Esophagus muscularis mucosa (tissue), 4 donors: ENCODE measurements at regions not wholly inside any gene's neighbourhood (a gene's known extent, or its start where the extent isn't known, plus 50 kb on each side); places are given as distances from the start of the nearest gene placed in this dataset.

Experiments used
- DNase-seq: peaks from one replicate; pipeline ENCODE4 v3.0.0-alpha.2; 2017; ENCODE audit errors: extremely low spot score
- H3K27ac ChIP-seq, 4 donors: fragments of 200-600 bp; sonication (generic); replicated peaks in 1 of 4; 1 replicate in 3 of 4; 2 replicates in 1 of 4; pipeline ENCODE4 v1.5.1; 2016 to 2019; ENCODE audit warnings: mild to moderate bottlenecking in 1 of 4
- H3K27me3 ChIP-seq, 4 donors: fragments of 200-600 bp; sonication (generic); one replicate each; pipeline versions ENCODE4 v1.5.1 to v1.6.0; 2016 to 2019
- H3K36me3 ChIP-seq, 4 donors: fragments of 200-600 bp; sonication (generic); one replicate each; pipeline ENCODE4 v1.5.1; 2016 to 2019
- H3K4me1 ChIP-seq, 4 donors: fragments of 200-600 bp; sonication (generic); one replicate each; pipeline ENCODE4 v1.5.1; 2016 to 2019
- H3K4me3 ChIP-seq, 4 donors: fragments of 200-600 bp; sonication (generic); 1 replicate in 2 of 4; 2 replicates in 2 of 4; pipeline ENCODE4 v1.5.1; 2016 to 2019; ENCODE audit warnings: mild to moderate bottlenecking in 4 of 4, moderate library complexity in 1 of 4
- H3K9me3 ChIP-seq, 4 donors: fragments of 200-600 bp; sonication (generic); 1 replicate in 3 of 4; 2 replicates in 1 of 4; pipeline ENCODE4 v1.5.1; 2016 to 2019
- CTCF ChIP-seq, 3 experiments: fragments of 200-600 bp in 2 of 3; fragments of 450-650 bp in 1 of 3; sonication (generic) in 2 of 3; IDR thresholded peaks; one replicate each; pipeline ENCODE4 v1.5.1; 2017 to 2019; ENCODE audit warnings: antibody characterized with exemption in 3 of 3, mild to moderate bottlenecking in 2 of 3, moderate library complexity in 1 of 3
- EP300 ChIP-seq: sonication (generic); formaldehyde crosslinking; IDR thresholded peaks from one replicate; pipeline ENCODE4 v1.6.1; 2017; ENCODE audit warnings: antibody characterized with exemption
- POLR2A ChIP-seq: fragments of 450-650 bp; IDR thresholded peaks from one replicate; pipeline ENCODE4 v1.6.1; 2017; ENCODE audit warnings: antibody characterized with exemption, moderate library complexity, mild to moderate bottlenecking, low read depth
- POLR2AphosphoS5 ChIP-seq, 2 donors: sonication (generic); formaldehyde crosslinking; IDR thresholded peaks; one replicate each; pipeline ENCODE4 v1.6.1; 2017; ENCODE audit warnings: antibody characterized with exemption in 2 of 2
- WGBS: methylation state at CpG from one replicate; pipeline ENCODE4 v1.1.5; 2018; 5-methylcytosine and 5-hydroxymethylcytosine counted together
- intact Hi-C: fragments of 100-400 bp; cut with DNase I; formaldehyde crosslinking; loops from one replicate; pipeline ENCODE4 v1.15.1; 2023

- intact Hi-C loops: loop anchor here (2.0 to 10.0 kb wide), 2 partner anchors 165 to 293 kb away; partner anchors contain the start of gene IL6
- no peaks in the 10 kb centered on the region for H3K9me3 ChIP-seq
- WGBS: 68% methylated on average over 5 of the region's 5 CpGs
Observed at GRCh38 chr7:22561895-22562593, 62.1 kb upstream of the STEAP1B start.

GRCh38 chr7:22561321-22561811 lies 61.4 kb upstream of the STEAP1B start:
- peaks cover 56 to 67% (median 64%) of the 10 kb centered on the region in 4 donors for H3K4me1 ChIP-seq
- peak; percentile 93 for DNase-seq
- peak overlapping the region; percentile 66 to 82 (median 76) for H3K27ac ChIP-seq
- no peaks in the 10 kb centered on the region for H3K27me3 ChIP-seq
- WGBS: 18% methylated on average over 13 of the region's 13 CpGs
- no peaks in the 10 kb centered on the region for H3K36me3 ChIP-seq
- no peaks in the 10 kb centered on the region for H3K9me3 ChIP-seq
- H3K4me3 ChIP-seq: peak overlapping the region in 1 of 4 donors; percentile 6
- TF ChIP-seq POLR2A (no peak), CTCF (IDR thresholded peaks at IDR 0.05) (peak in 1 of 3 experiments; percentile 29), EP300 (no peak), POLR2AphosphoS5 (IDR thresholded peaks at IDR 0.05) (peak; percentile 80 to 88)
- intact Hi-C loops: loop anchor here (2.0 to 10.0 kb wide), 2 partner anchors 165 to 293 kb away; partner anchors contain the start of gene IL6

More at GRCh38 chr7:22561895-22562593, 62.1 kb upstream of the STEAP1B start:
- H3K4me1 ChIP-seq: peaks cover 56 to 68% (median 64%) of the 10 kb centered on the region in 4 donors
- H3K27me3 ChIP-seq: no peaks in the 10 kb centered on the region
- H3K27ac ChIP-seq: peak overlapping the region; percentile 66 to 82 (median 76)
- H3K36me3 ChIP-seq: no peaks in the 10 kb centered on the region
- peak; percentile 84 for DNase-seq
- peak overlapping the region in 1 of 4 donors; percentile 6 for H3K4me3 ChIP-seq
- no peak for TF ChIP-seq POLR2AphosphoS5 (IDR thresholded peaks at IDR 0.05)
- TF ChIP-seq CTCF (IDR thresholded peaks at IDR 0.05): no peak

GRCh38 chr7:22559829-22560489 lies 60.0 kb upstream of the STEAP1B start:
- peak overlapping the region; percentile 66 to 80 (median 70) for H3K27ac ChIP-seq
- peak; percentile 91 for DNase-seq
- no peaks in the 10 kb centered on the region for H3K27me3 ChIP-seq
- intact Hi-C loops: loop anchor here (2.0 to 10.0 kb wide), 3 partner anchors 167 to 497 kb away; partner anchors contain the start of gene IL6
- 49% methylated on average over 13 of the region's 13 CpGs for WGBS
- H3K9me3 ChIP-seq: no peaks in the 10 kb centered on the region
- H3K4me3 ChIP-seq: no peak overlapping the region
- no peak for TF ChIP-seq EP300
- peak; percentile 92 to 94 (median 93) for TF ChIP-seq CTCF (IDR thresholded peaks at IDR 0.05)
- H3K4me1 ChIP-seq: peaks cover 42 to 53% (median 52%) of the 10 kb centered on the region in 4 donors
- H3K36me3 ChIP-seq: no peaks in the 10 kb centered on the region

GRCh38 chr7:22557167-22557566 lies 57.2 kb upstream of the STEAP1B start:
- intact Hi-C loops: loop anchor here (5.0 kb wide), 1 partner anchor 500 kb away; no protein-coding TSS in a partner anchor
- H3K9me3 ChIP-seq: no peaks in the 10 kb centered on the region
- WGBS: 84% methylated on average over 4 of the region's 4 CpGs

More at GRCh38 chr7:22557167-22557566, 57.2 kb upstream of the STEAP1B start:
- H3K27me3 ChIP-seq: no peaks in the 10 kb centered on the region
- peaks cover 22 to 25% (median 24%) of the 10 kb centered on the region in 4 donors for H3K4me1 ChIP-seq
- no peak overlapping the region for H3K27ac ChIP-seq
- no peak for DNase-seq
- TF ChIP-seq POLR2A: no peak
- TF ChIP-seq EP300: no peak
- no peak for TF ChIP-seq POLR2AphosphoS5 (IDR thresholded peaks at IDR 0.05)
- TF ChIP-seq CTCF (IDR thresholded peaks at IDR 0.05): no peak
- no peak overlapping the region for H3K4me3 ChIP-seq
- H3K36me3 ChIP-seq: no peaks in the 10 kb centered on the region
